ENCODE measurements at regions not wholly inside any gene's neighbourhood (a gene's known extent, or its start where the extent isn't known, plus 50 kb on each side); places are given as distances from the start of the nearest gene placed in this dataset.

DNA sequence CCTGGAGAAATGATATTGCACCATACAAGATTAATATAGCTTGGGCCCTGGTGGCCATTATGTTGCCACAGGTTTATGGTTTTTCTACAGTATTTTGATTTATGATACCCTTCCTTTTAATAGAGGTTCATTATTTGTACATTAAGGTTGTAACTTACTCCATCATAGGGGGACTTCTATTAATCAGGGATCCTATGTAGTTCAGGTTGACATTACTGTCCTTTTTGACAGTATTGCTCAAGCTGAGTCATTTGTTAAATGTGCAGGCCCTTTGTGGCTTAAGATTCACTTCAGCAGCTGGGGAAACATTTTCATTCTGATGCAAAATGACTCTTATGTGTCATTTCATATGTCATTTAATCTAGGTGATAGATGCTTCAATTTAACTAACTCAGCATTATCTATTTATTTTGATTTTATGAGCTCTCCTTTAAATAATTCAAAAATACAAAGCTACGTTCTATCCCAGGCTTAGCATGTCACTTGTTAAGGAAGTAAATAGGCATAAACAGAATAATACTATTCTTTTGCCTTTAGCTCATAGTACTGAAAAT, 686.9 kb upstream of the NCAM2 start:
- no CpG with 5 or more reads among the region's 1 CpG for WGBS (ENCODE audit: extremely low coverage, insufficient coverage, insufficient read length)
- no peak overlapping the region for H4K12ac ChIP-seq (ENCODE audit: low read depth, low read length)

DNA sequence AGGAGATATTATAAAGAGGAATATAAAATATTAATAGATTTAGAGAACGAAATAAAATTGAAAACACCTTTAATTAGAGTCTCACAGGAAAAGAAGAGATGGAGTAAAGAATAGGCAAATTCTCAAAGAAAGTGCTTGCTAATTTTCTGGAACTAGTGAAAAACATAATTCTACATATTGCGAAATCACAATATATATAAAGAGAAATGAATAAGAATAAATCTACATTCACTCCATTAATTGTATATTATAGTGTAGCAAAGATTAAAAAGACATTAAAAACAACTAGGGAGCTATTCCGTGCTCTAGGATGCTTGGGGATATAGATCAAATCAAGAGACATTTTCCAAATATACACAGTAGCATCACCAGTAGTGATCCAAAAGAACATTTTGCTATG, 685.2 kb upstream of the NCAM2 start:
- Histone ChIP-seq H3K27ac (ENCODE audit: low read depth, low read length) (no peak overlapping the region), H3K4me1 (ENCODE audit: control insufficient read depth in 1 of 2, insufficient read depth in 2 of 2, low read length in 2 of 2) (no peaks in the 10 kb centered on the region), H2AFZ (ENCODE audit: insufficient read depth, low read length, poor library complexity) (no peak overlapping the region), H3K27me3 (ENCODE audit: insufficient read depth, low read length) (no peaks in the 10 kb centered on the region), H3K23ac (ENCODE audit: low read length) (no peak overlapping the region), H3K9me3 (ENCODE audit: insufficient read depth, low read depth, low read length) (no peaks in the 10 kb centered on the region), H3K18ac (ENCODE audit: low read length) (no peak overlapping the region), H3K79me1 (ENCODE audit: low read length) (no peaks in the 10 kb centered on the region), H4K12ac (ENCODE audit: low read depth, low read length) (no peak overlapping the region), H4K8ac (ENCODE audit: low read depth, low read length) (no peak overlapping the region), H3K36me3 (ENCODE audit: control insufficient read depth in 1 of 2, insufficient read depth in 2 of 2, low read length in 2 of 2) (no peaks in the 10 kb centered on the region), H2BK12ac (ENCODE audit: low read length) (no peak overlapping the region), H4K91ac (ENCODE audit: low read depth, low read length) (no peak overlapping the region), H2AK5ac (ENCODE audit: low read length) (no peak overlapping the region), H3K14ac (ENCODE audit: low read length) (no peak overlapping the region), H3K4ac (ENCODE audit: low read depth, low read length) (no peak overlapping the region), H2BK5ac (ENCODE audit: low read depth, low read length, poor library complexity) (no peak overlapping the region), H3K4me3 (ENCODE audit: low read depth, low read length) (no peak overlapping the region), H3K4me2 (ENCODE audit: low read length) (no peak overlapping the region), H2BK120ac (ENCODE audit: insufficient read depth, low read length, poor library complexity) (no peak overlapping the region), H3K9ac (ENCODE audit: low read length) (no peak overlapping the region), H3K79me2 (ENCODE audit: control insufficient read depth, insufficient read depth, low read length, poor library complexity) (no peaks in the 10 kb centered on the region)
- DNase-seq: no peak
- WGBS (ENCODE audit: extremely low coverage, insufficient coverage, insufficient read length): no CpG with 5 or more reads among the region's 3 CpGs

More for the DNA sequence above, 686.9 kb upstream of the NCAM2 start:
- Histone ChIP-seq H3K18ac (ENCODE audit: low read length) (no peak overlapping the region), H3K27ac (ENCODE audit: low read depth, low read length) (no peak overlapping the region), H2BK120ac (ENCODE audit: insufficient read depth, low read length, poor library complexity) (no peak overlapping the region), H3K36me3 (ENCODE audit: control insufficient read depth in 1 of 2, insufficient read depth in 2 of 2, low read length in 2 of 2) (no peaks in the 10 kb centered on the region), H3K4me2 (ENCODE audit: low read length) (no peak overlapping the region), H3K79me1 (ENCODE audit: low read length) (no peaks in the 10 kb centered on the region), H3K79me2 (ENCODE audit: control insufficient read depth, insufficient read depth, low read length, poor library complexity) (no peaks in the 10 kb centered on the region), H3K14ac (ENCODE audit: low read length) (no peak overlapping the region), H3K4me1 (ENCODE audit: control insufficient read depth in 1 of 2, insufficient read depth in 2 of 2, low read length in 2 of 2) (no peaks in the 10 kb centered on the region), H2BK12ac (ENCODE audit: low read length) (no peak overlapping the region), H4K91ac (ENCODE audit: low read depth, low read length) (no peak overlapping the region), H2BK5ac (ENCODE audit: low read depth, low read length, poor library complexity) (no peak overlapping the region), H3K23ac (ENCODE audit: low read length) (no peak overlapping the region), H3K27me3 (ENCODE audit: insufficient read depth, low read length) (no peaks in the 10 kb centered on the region), H2AK5ac (ENCODE audit: low read length) (no peak overlapping the region), H3K4ac (ENCODE audit: low read depth, low read length) (no peak overlapping the region), H4K8ac (ENCODE audit: low read depth, low read length) (no peak overlapping the region), H2AFZ (ENCODE audit: insufficient read depth, low read length, poor library complexity) (no peak overlapping the region), H3K4me3 (ENCODE audit: low read depth, low read length) (no peak overlapping the region), H3K9ac (ENCODE audit: low read length) (no peak overlapping the region), H3K9me3 (ENCODE audit: insufficient read depth, low read depth, low read length) (no peaks in the 10 kb centered on the region)
- no peak for DNase-seq

DNA sequence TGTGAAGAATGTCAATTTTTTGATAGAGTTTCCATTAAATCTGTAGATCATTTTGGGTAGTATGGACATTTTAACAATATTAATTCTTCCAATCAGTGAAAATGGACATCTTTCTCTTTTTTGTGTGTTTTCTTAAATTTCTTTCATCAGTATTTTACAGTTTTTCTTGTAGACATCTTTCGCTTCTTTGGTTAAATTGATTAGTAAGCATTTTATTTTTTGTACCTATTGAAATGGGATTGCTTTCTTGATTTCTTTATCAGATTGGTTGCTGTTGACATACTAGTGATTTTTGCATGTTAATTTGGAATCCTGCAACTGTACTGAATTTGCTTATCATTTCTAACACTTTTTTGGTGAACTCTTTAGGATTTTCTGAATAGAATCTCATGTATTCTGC, 683.2 kb upstream of the NCAM2 start:
- Histone ChIP-seq H2AK5ac (ENCODE audit: low read length) (no peak overlapping the region), H2BK5ac (ENCODE audit: low read depth, low read length, poor library complexity) (no peak overlapping the region), H3K9me3 (ENCODE audit: insufficient read depth, low read depth, low read length) (no peaks in the 10 kb centered on the region), H3K4ac (ENCODE audit: low read depth, low read length) (no peak overlapping the region), H4K91ac (ENCODE audit: low read depth, low read length) (no peak overlapping the region), H3K18ac (ENCODE audit: low read length) (no peak overlapping the region), H3K79me2 (ENCODE audit: control insufficient read depth, insufficient read depth, low read length, poor library complexity) (no peaks in the 10 kb centered on the region), H4K12ac (ENCODE audit: low read depth, low read length) (no peak overlapping the region), H2BK120ac (ENCODE audit: insufficient read depth, low read length, poor library complexity) (no peak overlapping the region), H3K23ac (ENCODE audit: low read length) (no peak overlapping the region), H3K27me3 (ENCODE audit: insufficient read depth, low read length) (no peaks in the 10 kb centered on the region), H3K79me1 (ENCODE audit: low read length) (no peaks in the 10 kb centered on the region), H3K14ac (ENCODE audit: low read length) (no peak overlapping the region), H3K36me3 (ENCODE audit: control insufficient read depth in 1 of 2, insufficient read depth in 2 of 2, low read length in 2 of 2) (no peaks in the 10 kb centered on the region), H3K9ac (ENCODE audit: low read length) (no peak overlapping the region), H2BK12ac (ENCODE audit: low read length) (no peak overlapping the region), H3K27ac (ENCODE audit: low read depth, low read length) (no peak overlapping the region), H4K8ac (ENCODE audit: low read depth, low read length) (no peak overlapping the region), H3K4me1 (ENCODE audit: control insufficient read depth in 1 of 2, insufficient read depth in 2 of 2, low read length in 2 of 2) (no peaks in the 10 kb centered on the region), H3K4me3 (ENCODE audit: low read depth, low read length) (no peak overlapping the region), H3K4me2 (ENCODE audit: low read length) (no peak overlapping the region), H2AFZ (ENCODE audit: insufficient read depth, low read length, poor library complexity) (no peak overlapping the region)
- DNase-seq: no peak
- WGBS (ENCODE audit: extremely low coverage, insufficient coverage, insufficient read length): no CpG with 5 or more reads among the region's 1 CpG

DNA sequence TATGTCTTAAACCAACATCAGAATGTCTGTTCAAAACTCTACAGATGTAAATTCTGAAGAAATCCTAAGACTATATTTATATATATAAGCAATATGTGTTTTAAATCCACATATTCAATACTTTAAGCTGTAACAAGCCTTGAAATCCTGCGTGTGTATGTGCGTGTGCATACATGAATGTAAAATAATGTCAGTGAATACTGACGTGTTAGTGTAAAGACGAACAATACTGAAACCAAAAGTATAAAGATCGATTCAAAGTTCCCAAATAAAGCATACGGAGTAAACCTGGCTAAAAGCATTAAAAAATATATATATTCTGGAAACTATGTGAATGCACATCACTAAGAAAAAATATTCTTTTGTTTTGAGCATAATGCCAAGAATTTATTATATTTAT, 668.6 kb upstream of the NCAM2 start:
- Histone ChIP-seq H2BK5ac (ENCODE audit: low read depth, low read length, poor library complexity) (no peak overlapping the region), H3K79me1 (ENCODE audit: low read length) (no peaks in the 10 kb centered on the region), H2BK12ac (ENCODE audit: low read length) (no peak overlapping the region), H2AK5ac (ENCODE audit: low read length) (no peak overlapping the region), H2AFZ (ENCODE audit: insufficient read depth, low read length, poor library complexity) (no peak overlapping the region), H3K4me2 (ENCODE audit: low read length) (no peak overlapping the region), H3K9ac (ENCODE audit: low read length) (no peak overlapping the region), H3K18ac (ENCODE audit: low read length) (no peak overlapping the region), H3K9me3 (ENCODE audit: insufficient read depth, low read depth, low read length) (no peaks in the 10 kb centered on the region), H3K79me2 (ENCODE audit: control insufficient read depth, insufficient read depth, low read length, poor library complexity) (no peaks in the 10 kb centered on the region), H2BK120ac (ENCODE audit: insufficient read depth, low read length, poor library complexity) (no peak overlapping the region), H3K23ac (ENCODE audit: low read length) (no peak overlapping the region), H3K4ac (ENCODE audit: low read depth, low read length) (no peak overlapping the region), H3K14ac (ENCODE audit: low read length) (no peak overlapping the region), H3K27me3 (ENCODE audit: insufficient read depth, low read length) (no peaks in the 10 kb centered on the region), H3K4me3 (ENCODE audit: low read depth, low read length) (no peak overlapping the region), H3K4me1 (ENCODE audit: control insufficient read depth in 1 of 2, insufficient read depth in 2 of 2, low read length in 2 of 2) (no peaks in the 10 kb centered on the region), H3K36me3 (ENCODE audit: control insufficient read depth in 1 of 2, insufficient read depth in 2 of 2, low read length in 2 of 2) (no peaks in the 10 kb centered on the region), H4K12ac (ENCODE audit: low read depth, low read length) (no peak overlapping the region), H4K91ac (ENCODE audit: low read depth, low read length) (no peak overlapping the region), H3K27ac (ENCODE audit: low read depth, low read length) (no peak overlapping the region), H4K8ac (ENCODE audit: low read depth, low read length) (no peak overlapping the region)
- WGBS (ENCODE audit: extremely low coverage, insufficient coverage, insufficient read length): no CpG with 5 or more reads among the region's 6 CpGs
- no peak for DNase-seq
